H1 (cell line): ENCODE measurements at regions not wholly inside any gene's neighbourhood (a gene's known extent, or its start where the extent isn't known, plus 50 kb on each side); places are given as distances from the start of the nearest gene placed in this dataset.

Experiments used
- CHD7 ChIP-seq: fragments of 300-600 bp; sonication (generic); IDR thresholded peaks from 2 replicates; pipeline ENCODE4 v1.7.1; 2012; ENCODE audit warnings: low read length, moderate library complexity, mild to moderate bottlenecking, inconsistent platforms; ENCODE audit not compliant: insufficient replicate concordance
- RBBP5 ChIP-seq: IDR thresholded peaks from 2 replicates; pipeline ENCODE4 v1.7.1; 2012; ENCODE audit warnings: low read depth, mild to moderate bottlenecking, inconsistent platforms, low read length, moderate library complexity, borderline replicate concordance

- no peak for TF ChIP-seq CHD7
- TF ChIP-seq RBBP5: no peak
- TF ChIP-seq, all 59 proteins: peak for 0
Observed at GRCh38 chr4:19319607-19320006, 932.1 kb upstream of the SLIT2 start (continued).
